K562 (cell line): ENCODE measurements at regions not wholly inside any gene's neighbourhood (a gene's known extent, or its start where the extent isn't known, plus 50 kb on each side); places are given as distances from the start of the nearest gene placed in this dataset.
A peak's percentile ranks its signal among the peaks of the same experiment; 100 is the strongest.

Experiments used
- ATAC-seq: fragments of 200-7000 bp; cut with Tn5 transposase; 3 replicates; pipeline ENCODE4 v1.9.1; 2020; ENCODE audit warnings: moderate library complexity
- BruUV-seq: library from RNA; stranded (reverse); fragments of 400-500 nt; replicated peaks from 2 replicates; lab custom pipeline; 2021; lab: Mats Ljungman, UMichigan
- CTCF ChIA-PET: fragments of 300-600 bp; formaldehyde crosslinking; extraction: SDS; loops from one replicate; lab custom pipeline; 2021; ENCODE audit warnings: low intra/inter-chr PET ratio; lab: Yijun Ruan, JAX
- POLR2A ChIA-PET: fragments of 300-600, 350-650 bp; sonication (Branson Sonifier 250); formaldehyde crosslinking; extraction: SDS; loops from one replicate; lab custom pipeline; 2021; ENCODE audit warnings: antibody characterized with exemption, inconsistent platforms; lab: Yijun Ruan, JAX
- DNase-seq, 4 experiments: peaks; one replicate each; pipeline versions ENCODE4 v3.0.0 to v3.0.0-alpha.2; 2011 to 2018; ENCODE audit warnings: low spot score in 3 of 4, mixed read lengths in 3 of 4; ENCODE audit errors: extremely low read depth in 1 of 4
- FAIRE-seq: peaks from 2 replicates; lab custom pipeline; 2011; peaks lifted over from hg19 to GRCh38; lab: Jason Lieb, UNC
- H2AFZ ChIP-seq: 2 replicates; pipeline ENCODE4 v1.6.0; 2011; ENCODE audit warnings: low read depth, low read length, control low read depth, inconsistent platforms
- H3K27ac ChIP-seq: fragments of 200-600 bp; 3 replicates; pipeline ENCODE4 v1.8.0; 2011; ENCODE audit warnings: low read depth, mild to moderate bottlenecking, control low read depth, inconsistent platforms, low read length, moderate library complexity, mixed read lengths; ENCODE audit errors: extremely low read depth
- H3K27me3 ChIP-seq, 2 experiments: fragments of 300-600 bp in 1 of 2; 2 replicates in 1 of 2; 3 replicates in 1 of 2; pipeline versions ENCODE4 v1.6.0 to v1.8.0; 2011; ENCODE audit warnings: inconsistent platforms in 2 of 2, low read length in 2 of 2, mild to moderate bottlenecking in 1 of 2, mixed read lengths in 1 of 2, moderate library complexity in 1 of 2; ENCODE audit not compliant: control insufficient read depth in 2 of 2, insufficient read depth in 2 of 2
- H3K36me3 ChIP-seq: fragments of 300-600 bp; 3 replicates; pipeline ENCODE4 v1.8.0; 2011; ENCODE audit warnings: mild to moderate bottlenecking, low read length, inconsistent platforms; ENCODE audit not compliant: control insufficient read depth, insufficient read depth
- H3K4me1 ChIP-seq, 2 experiments: fragments of 200-600 bp in 1 of 2; replicated peaks in 1 of 2; 2 replicates in 1 of 2; 3 replicates in 1 of 2; pipeline versions ENCODE4 v1.5.1 to v1.8.0; 2011; ENCODE audit warnings: inconsistent platforms in 2 of 2, low read length in 2 of 2, mild to moderate bottlenecking in 1 of 2, mixed read lengths in 1 of 2, moderate library complexity in 1 of 2; ENCODE audit not compliant: control insufficient read depth in 2 of 2, insufficient read depth in 2 of 2
- H3K4me2 ChIP-seq: 2 replicates; pipeline ENCODE4 v1.6.1; 2011; ENCODE audit warnings: low read length, control low read depth, inconsistent platforms, mixed read lengths; ENCODE audit not compliant: insufficient read depth
- H3K4me3 ChIP-seq: fragments of 200-600 bp; sonication (generic), shearing (Covaris generic); 2 replicates; pipeline ENCODE4 v1.5.1; 2016; ENCODE audit warnings: control low read depth, inconsistent platforms
- H3K79me2 ChIP-seq: fragments of 200-600 bp; 3 replicates; pipeline ENCODE4 v1.8.0; 2011; ENCODE audit warnings: low read length, inconsistent platforms; ENCODE audit not compliant: control insufficient read depth, insufficient read depth
- H3K9ac ChIP-seq, 2 experiments: 2 replicates each; pipeline versions ENCODE4 v1.6.0 to v1.6.1; 2011; ENCODE audit warnings: low read depth in 2 of 2, low read length in 2 of 2, control low read depth in 1 of 2, inconsistent platforms in 1 of 2, mild to moderate bottlenecking in 1 of 2, mixed read lengths in 1 of 2; ENCODE audit not compliant: insufficient read depth in 1 of 2
- H3K9me1 ChIP-seq: one replicate; pipeline ENCODE4 v1.6.0; 2011; ENCODE audit warnings: inconsistent platforms, mild to moderate bottlenecking, low read length, moderate library complexity; ENCODE audit not compliant: control insufficient read depth, insufficient read depth
- H3K9me3 ChIP-seq: replicated peaks from 2 replicates; pipeline ENCODE4 v1.5.1; 2011; ENCODE audit warnings: low read depth, low read length, inconsistent platforms; ENCODE audit not compliant: control insufficient read depth, insufficient read depth
- H4K20me1 ChIP-seq: replicated peaks from 2 replicates; pipeline ENCODE4 v1.6.1; 2011; ENCODE audit warnings: low read length, inconsistent platforms, mixed read lengths; ENCODE audit not compliant: control insufficient read depth, insufficient read depth
- OTX1 ChIP-seq: fragments of 450-650 bp; formaldehyde crosslinking; IDR thresholded peaks from 2 replicates; pipeline ENCODE4 v1.4.0; 2022; ENCODE audit warnings: mild to moderate bottlenecking
- POLR3G ChIP-seq: IDR thresholded peaks from 2 replicates; pipeline ENCODE4 v1.6.1; 2011; ENCODE audit not compliant: insufficient read length, insufficient replicate concordance; ENCODE audit errors: extremely low read depth
- ZNF175 ChIP-seq: fragments of 200-800 bp; sonication (Bioruptor generic); IDR thresholded peaks from 2 replicates; pipeline ENCODE4 v1.6.1; 2016; ENCODE audit warnings: low read depth, mild to moderate bottlenecking, missing genetic modification characterization, missing compliant biosample characterization
- ZNF316 ChIP-seq: fragments of 450-650 bp; IDR thresholded peaks from 2 replicates; pipeline ENCODE4 v1.6.1; 2016
- WGBS: fragments of 100-300 bp; shearing (Covaris generic); methylation state at CpG from one replicate; pipeline ENCODE4 v1.1.6; 2016; ENCODE audit warnings: low coverage, mixed read lengths; ENCODE audit not compliant: insufficient coverage; ENCODE audit errors: missing lambda C conversion rate; 5-methylcytosine and 5-hydroxymethylcytosine counted together
- in situ Hi-C: fragments of 300-500 bp; cut with MboI; formaldehyde crosslinking; loops from 4 replicates; pipeline ENCODE4 v1.15.0; 2018; ENCODE audit warnings: inconsistent platforms, mixed read lengths
- intact Hi-C: fragments of 100-400 bp; cut with micrococcal nuclease; formaldehyde crosslinking; loops from 2 replicates; pipeline ENCODE4 v1.14.2; 2022
- TF ChIP-seq, protein P1 (sequence below): sonication (generic); formaldehyde crosslinking; IDR thresholded peaks from 2 replicates; pipeline ENCODE4 v1.8.0; 2022; ENCODE audit warnings: mild to moderate bottlenecking, missing genetic modification reagents

- peak; percentile 88 for TF ChIP-seq ZNF316
Measured at GRCh38 chr17:79458356-79458755, 152.5 kb downstream of the RBFOX3 start (continued).

GRCh38 chr17:79457889-79458288, 153.0 kb downstream of the RBFOX3 start:
- H2AFZ ChIP-seq = no peak overlapping the region
- ChIA-PET CTCF (interaction anchor here (0.5 kb wide), 1 partner anchor 515 kb away, joined by 3 read pairs; no protein-coding TSS in a partner anchor), POLR2A (no interaction called here)
- intact Hi-C loops = no loop called here
- WGBS = 3% methylated on average over 12 of the region's 12 CpGs
- ATAC-seq = no peak
- no peak overlapping the region for H3K4me3 ChIP-seq
- peaks cover 4% of the 10 kb centered on the region for H3K9me1 ChIP-seq
- H3K27ac ChIP-seq = no peak overlapping the region
- DNase-seq = no peak
- no peak overlapping the region for H3K9ac ChIP-seq
- H3K27me3 ChIP-seq = peaks cover 0 to 41% of the 10 kb centered on the region in 2 experiments; a peak in 4 of 5 replicates
- TF ChIP-seq POLR3G = no peak
- no peak for TF ChIP-seq OTX1
- TF ChIP-seq, protein P1, sequence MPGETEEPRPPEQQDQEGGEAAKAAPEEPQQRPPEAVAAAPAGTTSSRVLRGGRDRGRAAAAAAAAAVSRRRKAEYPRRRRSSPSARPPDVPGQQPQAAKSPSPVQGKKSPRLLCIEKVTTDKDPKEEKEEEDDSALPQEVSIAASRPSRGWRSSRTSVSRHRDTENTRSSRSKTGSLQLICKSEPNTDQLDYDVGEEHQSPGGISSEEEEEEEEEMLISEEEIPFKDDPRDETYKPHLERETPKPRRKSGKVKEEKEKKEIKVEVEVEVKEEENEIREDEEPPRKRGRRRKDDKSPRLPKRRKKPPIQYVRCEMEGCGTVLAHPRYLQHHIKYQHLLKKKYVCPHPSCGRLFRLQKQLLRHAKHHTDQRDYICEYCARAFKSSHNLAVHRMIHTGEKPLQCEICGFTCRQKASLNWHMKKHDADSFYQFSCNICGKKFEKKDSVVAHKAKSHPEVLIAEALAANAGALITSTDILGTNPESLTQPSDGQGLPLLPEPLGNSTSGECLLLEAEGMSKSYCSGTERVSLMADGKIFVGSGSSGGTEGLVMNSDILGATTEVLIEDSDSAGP = no peak
- TF ChIP-seq ZNF175 (CRISPR knock-in tag) = 0 out of 2 replicates have a peak, but pooled peaks have one; percentile 47
- no TSS peak for BruUV-seq
- in situ Hi-C loops = no loop called here
- H3K4me2 ChIP-seq = no peak overlapping the region
- no peaks in the 10 kb centered on the region; the same call in 1 of the 2 replicates for H4K20me1 ChIP-seq
- FAIRE-seq = no peak
- H3K4me1 ChIP-seq = peaks cover 0 to 2% of the 10 kb centered on the region in 2 experiments; a peak in 2 of 5 replicates
- no peaks in the 10 kb centered on the region for H3K36me3 ChIP-seq
- H3K9me3 ChIP-seq = no peaks in the 10 kb centered on the region
- H3K79me2 ChIP-seq = no peaks in the 10 kb centered on the region
